OCI-LY7 (cell line): ENCODE measurements at regions not wholly inside any gene's neighbourhood (a gene's known extent, or its start where the extent isn't known, plus 50 kb on each side); places are given as distances from the start of the nearest gene placed in this dataset.

ENCODE experiments used
- CTCF ChIP-seq: fragments of 200-600 bp; sonication (generic); conservative IDR thresholded peaks from 2 replicates; pipeline ENCODE4 v1.5.1; 2014; ENCODE audit warnings: mild to moderate bottlenecking, antibody characterized with exemption, low read length, moderate library complexity, mixed read lengths
- EZH2phosphoT487 ChIP-seq: fragments of 200-600 bp; sonication (generic); IDR thresholded peaks from 2 replicates; pipeline ENCODE4 v1.6.1; 2018; ENCODE audit warnings: low read depth, borderline replicate concordance, mild to moderate bottlenecking, mixed run types, antibody characterized with exemption, low read length, moderate library complexity, mixed read lengths

GRCh38 chr7:155161690-155162089 lies 91.6 kb downstream of the HTR5A start:
- TF ChIP-seq CTCF (no peak), EZH2phosphoT487 (no peak)
